ENCODE measurements at regions not wholly inside any gene's neighbourhood (a gene's known extent, or its start where the extent isn't known, plus 50 kb on each side); places are given as distances from the start of the nearest gene placed in this dataset.

- no peaks in the 10 kb centered on the region for H3K9me3 Mint-ChIP-seq
- DNase-seq: peak; percentile 41
- peak overlapping the region; percentile 74 for H3K27ac Mint-ChIP-seq
- H3K4me3 Mint-ChIP-seq: peak overlapping the region; percentile 77
- H3K27me3 Mint-ChIP-seq (ENCODE audit: low read depth, poor library complexity): no peaks in the 10 kb centered on the region
- TF ChIP-seq CTCF (IDR thresholded peaks at IDR 0.05): no peak
- H3K4me1 Mint-ChIP-seq: peaks cover 71% of the 10 kb centered on the region
- no peaks in the 10 kb centered on the region for H3K36me3 Mint-ChIP-seq (ENCODE audit: low read depth)
Observed at GRCh38 chr6:37103169-37104039, 66.5 kb upstream of the PIM1 start.

GRCh38 chr6:37104824-37105147, 65.2 kb upstream of the PIM1 start:
- H3K4me3 Mint-ChIP-seq: peak overlapping the region; percentile 33
- no peak for TF ChIP-seq CTCF (IDR thresholded peaks at IDR 0.05)
- no peak for DNase-seq
- H3K36me3 Mint-ChIP-seq (ENCODE audit: low read depth): no peaks in the 10 kb centered on the region
- H3K27me3 Mint-ChIP-seq (ENCODE audit: low read depth, poor library complexity): no peaks in the 10 kb centered on the region
- no peaks in the 10 kb centered on the region for H3K9me3 Mint-ChIP-seq
- peaks cover 76% of the 10 kb centered on the region for H3K4me1 Mint-ChIP-seq
- peak overlapping the region; percentile 74 for H3K27ac Mint-ChIP-seq

GRCh38 chr6:37105148-37106050, 64.6 kb upstream of the PIM1 start:
- Mint-ChIP-seq H3K27me3 (ENCODE audit: low read depth, poor library complexity) (no peaks in the 10 kb centered on the region), H3K36me3 (ENCODE audit: low read depth) (no peaks in the 10 kb centered on the region), H3K9me3 (no peaks in the 10 kb centered on the region), H3K4me3 (peak overlapping the region; percentile 61), H3K4me1 (peaks cover 82% of the 10 kb centered on the region), H3K27ac (peak overlapping the region; percentile 74)
- DNase-seq: no peak
- no peak for TF ChIP-seq CTCF (IDR thresholded peaks at IDR 0.05)

- DNase-seq: no peak
- H3K27ac Mint-ChIP-seq: peak overlapping the region; percentile 74
- no peaks in the 10 kb centered on the region for H3K36me3 Mint-ChIP-seq (ENCODE audit: low read depth)
- no peaks in the 10 kb centered on the region for H3K27me3 Mint-ChIP-seq (ENCODE audit: low read depth, poor library complexity)
- H3K9me3 Mint-ChIP-seq: no peaks in the 10 kb centered on the region
- H3K4me1 Mint-ChIP-seq: peaks cover 84% of the 10 kb centered on the region
- no peak for TF ChIP-seq CTCF (IDR thresholded peaks at IDR 0.05)
- H3K4me3 Mint-ChIP-seq: no peak overlapping the region
Observed at GRCh38 chr6:37106051-37106363, 63.9 kb upstream of the PIM1 start.

- Mint-ChIP-seq H3K27me3 (ENCODE audit: low read depth, poor library complexity) (no peaks in the 10 kb centered on the region), H3K4me1 (peaks cover 80% of the 10 kb centered on the region), H3K27ac (peak overlapping the region; percentile 19), H3K9me3 (no peaks in the 10 kb centered on the region), H3K36me3 (ENCODE audit: low read depth) (no peaks in the 10 kb centered on the region), H3K4me3 (no peak overlapping the region)
- TF ChIP-seq CTCF (IDR thresholded peaks at IDR 0.05): no peak
- DNase-seq: no peak
Observed at GRCh38 chr6:37106554-37106953, 63.4 kb upstream of the PIM1 start.
